OCI-LY3 (cell line): ENCODE measurements at regions not wholly inside any gene's neighbourhood (a gene's known extent, or its start where the extent isn't known, plus 50 kb on each side); places are given as distances from the start of the nearest gene placed in this dataset.
"Not testable (repeated sequence)": the region's sequence is repeated elsewhere in the genome, so short reads cannot be mapped to it uniquely, and the experiment has no call there.

Experiments used
- H2AFZ ChIP-seq: fragments of 200-600, 300-600 bp; shearing (Covaris generic); 2 replicates; pipeline ENCODE4 v1.6.0; 2014; ENCODE audit warnings: antibody characterized with exemption, low read depth, low read length
- H3K27ac ChIP-seq: fragments of 200-600, 300-600 bp; sonication (generic); 2 replicates; pipeline ENCODE4 v1.5.1; 2014; ENCODE audit warnings: mild to moderate bottlenecking, low read length, moderate library complexity, mixed read lengths
- H3K27me3 ChIP-seq: fragments of 200-600, 300-600 bp; sonication (generic); 2 replicates; pipeline ENCODE4 v1.6.1; 2014; ENCODE audit warnings: low read depth, low read length, mixed read lengths
- H3K36me3 ChIP-seq: fragments of 200-600, 300-600 bp; sonication (generic); replicated peaks from 2 replicates; pipeline ENCODE3; 2014; ENCODE audit warnings: low read depth, low read length, mixed read lengths
- H3K4me1 ChIP-seq: fragments of 300-600, 200-600 bp; sonication (generic); 2 replicates; pipeline ENCODE4 v1.6.1; 2014; ENCODE audit warnings: low read length, mixed read lengths
- H3K4me2 ChIP-seq: fragments of 200-600, 300-600 bp; sonication (generic); 2 replicates; pipeline ENCODE4 v1.6.1; 2014; ENCODE audit warnings: low read length, mixed read lengths
- H3K4me3 ChIP-seq: fragments of 300-600, 200-600 bp; sonication (generic); 2 replicates; pipeline ENCODE4 v1.5.1; 2014; ENCODE audit warnings: antibody characterized with exemption, mild to moderate bottlenecking, low read length, moderate library complexity
- H3K79me2 ChIP-seq: fragments of 300-600, 200-600 bp; shearing (Covaris generic); 2 replicates; pipeline ENCODE4 v1.6.1; 2014; ENCODE audit warnings: mild to moderate bottlenecking, low read length, mixed read lengths
- H3K9ac ChIP-seq: fragments of 300-600, 200-600 bp; shearing (Covaris generic); 2 replicates; pipeline ENCODE4 v1.6.0; 2014; ENCODE audit warnings: mild to moderate bottlenecking, low read length, moderate library complexity
- H3K9me3 ChIP-seq: fragments of 200-600, 300-600 bp; shearing (Covaris generic); 2 replicates; pipeline ENCODE4 v1.6.1; 2014; ENCODE audit warnings: low read length, mixed read lengths; ENCODE audit not compliant: insufficient read depth
- H4K20me1 ChIP-seq: fragments of 200-600, 300-600 bp; sonication (generic); 2 replicates; pipeline ENCODE4 v1.6.1; 2016; ENCODE audit warnings: low read length, mixed read lengths; ENCODE audit not compliant: insufficient read depth
- CTCF ChIP-seq: fragments of 200-600, 300-600 bp; sonication (generic); IDR thresholded peaks from 2 replicates; pipeline ENCODE4 v1.5.1; 2014; ENCODE audit warnings: antibody characterized with exemption, low read length, low read depth
- EZH2phosphoT487 ChIP-seq: fragments of 200-600 bp; shearing (Covaris generic); IDR thresholded peaks from 2 replicates; pipeline ENCODE4 v1.6.1; 2018; ENCODE audit warnings: antibody characterized with exemption, mixed run types, low read depth

GRCh38 chr6:37569317-37569716, 69.6 kb upstream of the CCDC167 start:
- no peaks in the 10 kb centered on the region for H3K27me3 ChIP-seq
- H3K4me2 ChIP-seq, result no peak overlapping the region
- no peak overlapping the region for H2AFZ ChIP-seq
- no peak for TF ChIP-seq CTCF
- TF ChIP-seq EZH2phosphoT487, result no peak
- no peaks in the 10 kb centered on the region for H3K36me3 ChIP-seq
- H3K79me2 ChIP-seq, result no peaks in the 10 kb centered on the region
- no peaks in the 10 kb centered on the region for H3K9me3 ChIP-seq
- peaks cover 22% of the 10 kb centered on the region for H3K4me1 ChIP-seq
- H3K9ac ChIP-seq, result no peak overlapping the region
- H3K27ac ChIP-seq, result no peak overlapping the region
- no peaks in the 10 kb centered on the region for H4K20me1 ChIP-seq
- H3K4me3 ChIP-seq, result no peak overlapping the region

GRCh38 chr6:37566950-37567349, 67.3 kb upstream of the CCDC167 start:
- Histone ChIP-seq H2AFZ (no peak overlapping the region), H3K79me2 (no peaks in the 10 kb centered on the region), H3K36me3 (no peaks in the 10 kb centered on the region), H3K27ac (no peak overlapping the region), H3K27me3 (no peaks in the 10 kb centered on the region), H3K9me3 (no peaks in the 10 kb centered on the region), H4K20me1 (no peaks in the 10 kb centered on the region), H3K4me3 (no peak overlapping the region), H3K4me1 (peaks cover 46% of the 10 kb centered on the region), H3K9ac (no peak overlapping the region), H3K4me2 (no peak overlapping the region)
- no peak for TF ChIP-seq CTCF
- no peak for TF ChIP-seq EZH2phosphoT487

GRCh38 chr6:37566111-37566949, 66.6 kb upstream of the CCDC167 start:
- peaks cover 52% of the 10 kb centered on the region for H3K4me1 ChIP-seq
- H3K4me3 ChIP-seq, result peak overlapping the region; percentile 81
- H3K27ac ChIP-seq, result peak overlapping the region; percentile 35; the same call in 1 of the 2 replicates
- H3K27me3 ChIP-seq, result no peaks in the 10 kb centered on the region
- peak overlapping the region; percentile 73 for H3K9ac ChIP-seq
- no peaks in the 10 kb centered on the region for H3K79me2 ChIP-seq
- TF ChIP-seq EZH2phosphoT487 (no peak), CTCF (peak; percentile 98)
- no peaks in the 10 kb centered on the region for H3K9me3 ChIP-seq
- peak overlapping the region; percentile 78 for H2AFZ ChIP-seq
- H3K36me3 ChIP-seq, result no peaks in the 10 kb centered on the region
- H3K4me2 ChIP-seq, result peak overlapping the region; percentile 98
- H4K20me1 ChIP-seq, result no peaks in the 10 kb centered on the region

- H3K4me2 ChIP-seq, result peak overlapping the region; percentile 98
- peak overlapping the region; percentile 81 for H3K4me3 ChIP-seq
- TF ChIP-seq CTCF (peak; percentile 60), EZH2phosphoT487 (no peak)
- no peaks in the 10 kb centered on the region for H3K27me3 ChIP-seq
- no peaks in the 10 kb centered on the region for H4K20me1 ChIP-seq
- peak overlapping the region; percentile 78 for H2AFZ ChIP-seq
- H3K9ac ChIP-seq, result peak overlapping the region; percentile 73
- H3K9me3 ChIP-seq, result no peaks in the 10 kb centered on the region
- H3K27ac ChIP-seq, result peak overlapping the region; percentile 35; the same call in 1 of the 2 replicates
- H3K79me2 ChIP-seq, result no peaks in the 10 kb centered on the region
- peaks cover 3% of the 10 kb centered on the region for H3K36me3 ChIP-seq
- peaks cover 59% of the 10 kb centered on the region for H3K4me1 ChIP-seq
These were observed 65.8 kb upstream of the CCDC167 start for GRCh38 chr6:37565267-37566110.

- not testable (repeated sequence) for H3K9me3 ChIP-seq, H3K27me3 ChIP-seq, H3K36me3 ChIP-seq, H4K20me1 ChIP-seq, H2AFZ ChIP-seq, H3K79me2 ChIP-seq
- peak overlapping the region; percentile 54 for H3K4me2 ChIP-seq
- H3K4me1 ChIP-seq, result peaks cover 79% of the 10 kb centered on the region
- peak overlapping the region; percentile 95 for H3K27ac ChIP-seq
- H3K4me3 ChIP-seq, result peak overlapping the region; percentile 49
- peak overlapping the region; percentile 83 for H3K9ac ChIP-seq
These were observed 63.2 kb upstream of the CCDC167 start for GRCh38 chr6:37562926-37563288.
